VCaP (cell line): ENCODE measurements at regions not wholly inside any gene's neighbourhood (a gene's known extent, or its start where the extent isn't known, plus 50 kb on each side); places are given as distances from the start of the nearest gene placed in this dataset.
A peak's percentile ranks its signal among the peaks of the same experiment; 100 is the strongest.

Source experiments
- H3K27ac ChIP-seq: fragments of 450-650 bp; 2 replicates; pipeline ENCODE4 v1.5.1; 2017
- CTCF ChIP-seq: fragments of 450-650 bp; conservative IDR thresholded peaks from 2 replicates; pipeline ENCODE4 v1.5.1; 2017; ENCODE audit warnings: mild to moderate bottlenecking, moderate library complexity

GRCh38 chr13:33968520-33969507 lies 150.9 kb downstream of the RFC3 start:
- H3K27ac ChIP-seq = no peak overlapping the region

GRCh38 chr13:33970746-33971561 lies 153.0 kb downstream of the RFC3 start:
- TF ChIP-seq CTCF = no peak
- no peak overlapping the region for H3K27ac ChIP-seq

More at GRCh38 chr13:33968520-33969507, 150.9 kb downstream of the RFC3 start:
- TF ChIP-seq CTCF = no peak

- no peak for TF ChIP-seq CTCF
- H3K27ac ChIP-seq = no peak overlapping the region
Observed at GRCh38 chr13:33971562-33971819, 153.5 kb downstream of the RFC3 start.

- TF ChIP-seq CTCF = no peak
- no peak overlapping the region for H3K27ac ChIP-seq
Observed at GRCh38 chr13:33973194-33973593, 155.2 kb downstream of the RFC3 start.

GRCh38 chr13:33976965-33977364 lies 159.0 kb downstream of the RFC3 start:
- no peak for TF ChIP-seq CTCF
- H3K27ac ChIP-seq = no peak overlapping the region

GRCh38 chr13:33978653-33979052 lies 160.7 kb downstream of the RFC3 start:
- no peak overlapping the region for H3K27ac ChIP-seq
- no peak for TF ChIP-seq CTCF

GRCh38 chr13:33992881-33993336 lies 175.0 kb downstream of the RFC3 start:
- no peak for TF ChIP-seq CTCF
- peak overlapping the region; percentile 60 for H3K27ac ChIP-seq
